Mesenchymal stem cell (in vitro differentiated cells and primary cell): ENCODE measurements at regions not wholly inside any gene's neighbourhood (a gene's known extent, or its start where the extent isn't known, plus 50 kb on each side); places are given as distances from the start of the nearest gene placed in this dataset.

Source experiments
- DNase-seq: peaks from one replicate; pipeline ENCODE4 v3.0.0-alpha.2; 2013
- H2AFZ ChIP-seq: one replicate; pipeline ENCODE4 v1.6.1; 2013; ENCODE audit warnings: low read depth, mild to moderate bottlenecking, control low read depth, inconsistent platforms, low read length, moderate library complexity
- H2AK5ac ChIP-seq: 2 replicates; pipeline ENCODE4 v1.6.1; 2013; ENCODE audit warnings: low read length, moderate library complexity, mild to moderate bottlenecking, inconsistent platforms; ENCODE audit not compliant: severe bottlenecking
- H2BK120ac ChIP-seq: one replicate; pipeline ENCODE4 v1.6.1; 2013; ENCODE audit warnings: low read depth, mild to moderate bottlenecking, inconsistent platforms, low read length, moderate library complexity
- H2BK12ac ChIP-seq, 2 experiments: one replicate each; pipeline ENCODE4 v1.6.1; 2013; ENCODE audit warnings: inconsistent platforms in 2 of 2, low read length in 2 of 2, mild to moderate bottlenecking in 2 of 2, moderate library complexity in 2 of 2, control low read depth in 1 of 2
- H2BK15ac ChIP-seq: one replicate; pipeline ENCODE4 v1.6.1; 2013; ENCODE audit warnings: mild to moderate bottlenecking, low read depth, inconsistent platforms; ENCODE audit not compliant: poor library complexity, severe bottlenecking
- H2BK5ac ChIP-seq: 2 replicates; pipeline ENCODE4 v1.6.1; 2013; ENCODE audit warnings: low read depth, mild to moderate bottlenecking, low read length, control low read depth, inconsistent platforms; ENCODE audit not compliant: poor library complexity, severe bottlenecking
- H3K14ac ChIP-seq, 2 experiments: one replicate each; pipeline ENCODE4 v1.6.1; 2013; ENCODE audit warnings: inconsistent platforms in 2 of 2, low read length in 2 of 2, control low read depth in 1 of 2, mild to moderate bottlenecking in 1 of 2, moderate library complexity in 1 of 2
- H3K18ac ChIP-seq, 2 experiments: one replicate each; pipeline ENCODE4 v1.6.1; 2013; ENCODE audit warnings: inconsistent platforms in 2 of 2, low read length in 2 of 2, control low read depth in 1 of 2, low read depth in 1 of 2, mild to moderate bottlenecking in 1 of 2
- H3K23ac ChIP-seq, 2 experiments: one replicate each; pipeline ENCODE4 v1.6.1; 2013; ENCODE audit warnings: inconsistent platforms in 2 of 2, low read length in 2 of 2, mild to moderate bottlenecking in 2 of 2, moderate library complexity in 2 of 2, control low read depth in 1 of 2
- H3K27ac ChIP-seq: 2 replicates; pipeline ENCODE4 v1.5.1; 2013; ENCODE audit warnings: mild to moderate bottlenecking, moderate library complexity, low read length, control low read depth, inconsistent platforms; ENCODE audit not compliant: poor library complexity, severe bottlenecking
- H3K27me3 ChIP-seq, 2 experiments: 2 replicates each; pipeline versions ENCODE4 v1.6.1 to v1.7.0; 2013; ENCODE audit warnings: low read length in 2 of 2, mild to moderate bottlenecking in 2 of 2, moderate library complexity in 2 of 2, control low read depth in 1 of 2, inconsistent platforms in 1 of 2; ENCODE audit not compliant: control insufficient read depth in 1 of 2, insufficient read depth in 1 of 2
- H3K36me3 ChIP-seq, 2 experiments: 2 replicates each; pipeline versions ENCODE4 v1.6.1 to v1.7.0; 2013; ENCODE audit warnings: low read length in 2 of 2, control low read depth in 1 of 2, inconsistent platforms in 1 of 2, low read depth in 1 of 2, mild to moderate bottlenecking in 1 of 2; ENCODE audit not compliant: insufficient read depth in 2 of 2, control insufficient read depth in 1 of 2
- H3K4ac ChIP-seq, 2 experiments: one replicate each; pipeline ENCODE4 v1.6.1; 2013; ENCODE audit warnings: inconsistent platforms in 2 of 2, low read length in 2 of 2, mild to moderate bottlenecking in 2 of 2, moderate library complexity in 2 of 2, control low read depth in 1 of 2, low read depth in 1 of 2
- H3K4me1 ChIP-seq: 2 replicates; pipeline ENCODE4 v1.6.1; 2013; ENCODE audit warnings: low read depth, low read length, control low read depth; ENCODE audit not compliant: control insufficient read depth, insufficient read depth
- H3K4me2 ChIP-seq: 2 replicates; pipeline ENCODE4 v1.6.1; 2013; ENCODE audit warnings: low read length, mild to moderate bottlenecking, inconsistent platforms; ENCODE audit not compliant: poor library complexity, severe bottlenecking
- H3K4me3 ChIP-seq, 2 experiments: 2 replicates each; pipeline versions ENCODE4 v1.5.1 to v1.7.0; 2013; ENCODE audit warnings: low read length in 2 of 2, mild to moderate bottlenecking in 2 of 2, control low read depth in 1 of 2, low read depth in 1 of 2; ENCODE audit not compliant: insufficient read depth in 1 of 2
- H3K79me1 ChIP-seq: replicated peaks from 2 replicates; pipeline ENCODE4 v1.6.1; 2013; ENCODE audit warnings: mild to moderate bottlenecking, control low read depth, low read length, inconsistent platforms; ENCODE audit not compliant: poor library complexity, severe bottlenecking
- H3K9ac ChIP-seq: 2 replicates; pipeline ENCODE4 v1.7.0; 2013; ENCODE audit warnings: mild to moderate bottlenecking, low read length, moderate library complexity
- H3K9me3 ChIP-seq: 2 replicates; pipeline ENCODE4 v1.7.0; 2013; ENCODE audit warnings: mild to moderate bottlenecking, low read length; ENCODE audit not compliant: control insufficient read depth
- H4K8ac ChIP-seq: one replicate; pipeline ENCODE4 v1.6.1; 2013; ENCODE audit warnings: inconsistent platforms, mild to moderate bottlenecking, low read length, moderate library complexity
- H4K91ac ChIP-seq: one replicate; pipeline ENCODE4 v1.6.1; 2013; ENCODE audit warnings: mild to moderate bottlenecking, low read length, inconsistent platforms
- WGBS: methylation state at CpG from one replicate; pipeline ENCODE4 v1.1.7; 2013; ENCODE audit warnings: mixed read lengths; 5-methylcytosine and 5-hydroxymethylcytosine counted together

- Histone ChIP-seq H4K8ac (no peak overlapping the region), H3K9me3 (no peaks in the 10 kb centered on the region), H3K18ac (no peak overlapping the region), H3K23ac (no peak overlapping the region), H2AK5ac (no peak overlapping the region), H3K14ac (no peak overlapping the region), H2BK120ac (no peak overlapping the region), H3K9ac (no peak overlapping the region), H3K36me3 (no peaks in the 10 kb centered on the region), H4K91ac (no peak overlapping the region), H2BK12ac (no peak overlapping the region), H3K27ac (no peak overlapping the region), H3K4me3 (no peak overlapping the region), H2BK15ac (no peak overlapping the region), H3K4ac (no peak overlapping the region), H3K4me2 (no peak overlapping the region), H3K79me1 (no peaks in the 10 kb centered on the region), H2BK5ac (no peak overlapping the region), H2AFZ (no peak overlapping the region), H3K4me1 (no peaks in the 10 kb centered on the region), H3K27me3 (no peaks in the 10 kb centered on the region)
- DNase-seq: no peak
- WGBS: no CpG with 5 or more reads among the region's 1 CpG
Measured at GRCh38 chr12:91422127-91422526, 239.5 kb upstream of the DCN start.

GRCh38 chr12:91419809-91420208 lies 237.2 kb upstream of the DCN start:
- Histone ChIP-seq H3K4me1 (no peaks in the 10 kb centered on the region), H2BK15ac (no peak overlapping the region), H3K4me2 (no peak overlapping the region), H2BK5ac (no peak overlapping the region), H2BK120ac (no peak overlapping the region), H3K9ac (no peak overlapping the region), H2AFZ (no peak overlapping the region), H3K4me3 (no peak overlapping the region), H3K79me1 (no peaks in the 10 kb centered on the region), H3K9me3 (no peaks in the 10 kb centered on the region), H4K8ac (no peak overlapping the region), H3K27me3 (no peaks in the 10 kb centered on the region), H3K4ac (no peak overlapping the region), H3K23ac (no peak overlapping the region), H2AK5ac (no peak overlapping the region), H4K91ac (no peak overlapping the region), H3K18ac (no peak overlapping the region), H2BK12ac (no peak overlapping the region), H3K14ac (no peak overlapping the region), H3K36me3 (no peaks in the 10 kb centered on the region), H3K27ac (no peak overlapping the region)
- no peak for DNase-seq

GRCh38 chr12:91418221-91419090 lies 235.8 kb upstream of the DCN start:
- Histone ChIP-seq H3K4me1 (no peaks in the 10 kb centered on the region), H2AK5ac (no peak overlapping the region), H3K9ac (no peak overlapping the region), H3K4me2 (no peak overlapping the region), H2BK120ac (no peak overlapping the region), H3K79me1 (no peaks in the 10 kb centered on the region), H3K18ac (no peak overlapping the region), H2BK12ac (no peak overlapping the region), H3K27me3 (no peaks in the 10 kb centered on the region), H2AFZ (no peak overlapping the region), H3K4me3 (no peak overlapping the region), H3K9me3 (no peaks in the 10 kb centered on the region), H2BK5ac (no peak overlapping the region), H4K91ac (no peak overlapping the region), H3K4ac (no peak overlapping the region), H3K14ac (no peak overlapping the region), H3K36me3 (no peaks in the 10 kb centered on the region), H3K27ac (no peak overlapping the region), H2BK15ac (no peak overlapping the region), H3K23ac (no peak overlapping the region), H4K8ac (no peak overlapping the region)
- no peak for DNase-seq
- no CpG with 5 or more reads among the region's 1 CpG for WGBS

- no peak overlapping the region for H3K4ac ChIP-seq
- H2BK5ac ChIP-seq: no peak overlapping the region
- no peaks in the 10 kb centered on the region for H3K36me3 ChIP-seq
- no peak overlapping the region for H3K14ac ChIP-seq
- H3K9me3 ChIP-seq: no peaks in the 10 kb centered on the region
- H3K79me1 ChIP-seq: no peaks in the 10 kb centered on the region
- DNase-seq: no peak
- WGBS: 99% methylated on average over 2 of the region's 3 CpGs
- no peak overlapping the region for H2BK15ac ChIP-seq
- no peak overlapping the region for H2AK5ac ChIP-seq
- no peak overlapping the region for H3K4me2 ChIP-seq
- H3K18ac ChIP-seq: no peak overlapping the region
- no peak overlapping the region for H2BK12ac ChIP-seq
- no peak overlapping the region for H4K91ac ChIP-seq
- H2BK120ac ChIP-seq: no peak overlapping the region
- H3K27ac ChIP-seq: no peak overlapping the region
- no peak overlapping the region for H3K9ac ChIP-seq
- no peak overlapping the region for H2AFZ ChIP-seq
- H4K8ac ChIP-seq: no peak overlapping the region
- H3K27me3 ChIP-seq: no peaks in the 10 kb centered on the region
- no peak overlapping the region for H3K4me3 ChIP-seq
- no peak overlapping the region for H3K23ac ChIP-seq
- H3K4me1 ChIP-seq: no peaks in the 10 kb centered on the region
Measured at GRCh38 chr12:91417650-91418049, 235.0 kb upstream of the DCN start.
